ENCODE measurements at regions not wholly inside any gene's neighbourhood (a gene's known extent, or its start where the extent isn't known, plus 50 kb on each side); places are given as distances from the start of the nearest gene placed in this dataset.

- TF ChIP-seq EP300 (IDR thresholded peaks at IDR 0.05): no peak
- no peak for TF ChIP-seq CTCF (IDR thresholded peaks at IDR 0.05)
Measured at GRCh38 chr1:29585656-29586055, 349.3 kb downstream of the PTPRU start.

All from esophagus muscularis mucosa (tissue), 3 donors.